ENCODE measurements at regions not wholly inside any gene's neighbourhood (a gene's known extent, or its start where the extent isn't known, plus 50 kb on each side); places are given as distances from the start of the nearest gene placed in this dataset.
"Not testable (repeated sequence)": the region's sequence is repeated elsewhere in the genome, so short reads cannot be mapped to it uniquely, and the experiment has no call there.

DNA sequence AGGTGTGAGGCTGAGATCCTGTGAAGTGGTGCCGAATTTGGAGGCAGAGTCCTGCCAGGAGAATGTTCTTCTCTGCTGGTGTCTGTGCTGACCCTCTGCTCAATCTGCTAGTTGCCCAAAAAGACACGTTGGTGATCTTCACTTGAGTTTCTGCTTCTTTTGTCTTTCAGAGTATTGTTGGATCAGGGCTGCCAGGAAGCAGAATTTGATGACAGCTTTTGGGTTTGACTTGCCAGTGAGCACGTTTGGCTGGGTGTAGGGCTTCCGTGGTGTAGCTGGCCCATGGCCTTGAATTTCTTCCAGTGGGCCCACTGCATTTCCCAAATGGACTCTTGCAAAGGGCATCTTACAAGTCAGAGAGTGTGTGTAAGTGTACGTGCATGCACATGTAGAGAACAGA, 183.9 kb upstream of the IRF2BP2 start:
- DNase-seq (ENCODE audit: low spot score): not testable (repeated sequence)

DNA sequence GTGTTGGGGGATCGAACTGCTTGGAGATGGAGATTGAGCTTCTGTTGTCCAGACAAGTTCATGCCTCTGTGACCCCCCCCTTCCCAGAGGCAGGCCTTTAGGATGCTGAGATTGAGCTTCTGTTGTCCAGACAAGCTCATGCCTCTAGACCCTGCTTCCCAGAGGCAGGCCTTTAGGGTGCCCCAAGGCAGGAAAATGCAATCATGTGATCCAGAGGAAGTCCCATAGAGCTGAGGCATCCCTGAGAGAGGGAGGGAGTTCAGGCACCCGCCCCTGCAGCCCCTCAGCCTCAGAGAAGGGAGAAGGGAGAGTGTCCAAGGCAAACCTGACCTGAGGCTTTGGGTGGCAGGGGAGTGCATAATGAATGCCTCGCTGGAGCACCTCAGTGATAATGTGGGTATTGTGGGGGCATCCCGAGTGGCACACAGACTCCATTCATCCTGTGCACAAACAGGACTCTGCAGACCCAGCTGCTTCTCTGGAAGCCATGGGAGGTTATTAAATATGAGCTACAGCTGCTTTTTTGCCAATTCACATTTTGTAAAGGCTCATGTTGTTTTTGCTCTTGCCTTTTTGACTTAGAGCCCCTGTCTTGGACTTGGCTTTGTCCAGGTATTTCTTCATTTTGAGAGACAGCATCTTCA, 182.4 kb upstream of the IRF2BP2 start:
- DNase-seq (ENCODE audit: low spot score): not testable (repeated sequence)

- DNase-seq (ENCODE audit: low spot score): not testable (repeated sequence)
Observed at GRCh38 chr1:234791615-234792014, 181.6 kb upstream of the IRF2BP2 start.

DNA sequence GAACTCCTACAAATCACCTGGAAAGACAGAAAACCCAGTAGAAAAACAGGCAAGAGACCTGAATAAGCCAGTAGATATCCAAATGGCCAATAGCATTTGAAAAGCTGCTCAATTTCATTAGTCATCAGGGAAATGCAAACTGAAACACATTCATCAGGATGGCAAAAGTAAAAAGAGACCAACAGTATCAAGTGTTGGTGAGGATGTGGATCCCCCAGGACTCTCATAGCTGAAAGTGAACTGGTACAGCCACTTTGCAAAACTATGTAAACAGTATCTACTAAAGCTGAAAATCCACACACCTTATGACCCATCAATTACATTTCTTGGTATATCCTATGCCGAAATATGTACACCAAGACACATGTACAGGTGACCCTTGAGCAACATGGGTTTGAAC, 180.4 kb upstream of the IRF2BP2 start:
- DNase-seq (ENCODE audit: low spot score): not testable (repeated sequence)

- not testable (repeated sequence) for DNase-seq (ENCODE audit: low spot score)
Observed at GRCh38 chr1:234787011-234787584, 177.1 kb upstream of the IRF2BP2 start.

GRCh38 chr1:234785922-234786321, 175.9 kb upstream of the IRF2BP2 start:
- not testable (repeated sequence) for DNase-seq (ENCODE audit: low spot score)

GRCh38 chr1:234785471-234785919, 175.5 kb upstream of the IRF2BP2 start:
- DNase-seq (ENCODE audit: low spot score): not testable (repeated sequence)

DNA sequence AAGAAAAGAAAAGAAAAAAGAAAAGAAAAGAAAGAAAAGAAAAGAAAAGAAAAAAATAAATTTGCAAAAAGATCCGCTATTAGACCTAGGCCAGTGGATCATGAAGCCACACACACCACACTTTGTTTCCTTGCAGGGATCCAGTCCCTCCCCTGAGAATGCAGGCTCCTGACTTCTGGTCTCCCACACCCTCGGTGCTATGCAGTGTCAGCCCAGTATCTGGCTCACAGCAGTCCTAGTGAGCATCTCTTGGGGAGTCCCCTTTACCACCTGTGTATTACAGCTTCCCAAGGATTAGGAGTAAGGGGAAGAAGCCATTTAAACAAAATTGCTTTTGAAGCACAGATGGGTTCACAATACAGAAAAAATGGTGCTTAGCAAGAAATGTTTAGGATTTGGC, 174.1 kb upstream of the IRF2BP2 start:
- not testable (repeated sequence) for DNase-seq (ENCODE audit: low spot score)

DNA sequence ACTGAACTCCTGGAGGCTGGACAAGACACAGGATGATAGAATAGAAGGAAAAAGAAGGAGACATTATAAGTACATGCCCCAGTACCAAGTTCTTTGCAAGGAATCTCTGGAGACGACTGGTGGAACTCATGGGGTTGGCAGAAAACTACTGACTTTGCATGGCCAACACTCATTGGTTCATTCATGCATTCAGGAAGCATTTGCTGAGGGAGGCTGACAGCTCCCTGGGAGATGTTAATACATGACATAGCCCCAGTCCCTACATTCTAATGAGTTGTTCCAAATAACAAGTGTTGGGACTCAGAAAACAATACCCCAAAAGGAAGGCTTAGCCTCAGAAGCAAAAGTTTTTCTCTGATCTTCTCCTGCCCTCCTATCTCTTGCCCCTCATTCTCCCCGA, 172.8 kb upstream of the IRF2BP2 start:
- DNase-seq (ENCODE audit: low spot score): peak; percentile 32

DNA sequence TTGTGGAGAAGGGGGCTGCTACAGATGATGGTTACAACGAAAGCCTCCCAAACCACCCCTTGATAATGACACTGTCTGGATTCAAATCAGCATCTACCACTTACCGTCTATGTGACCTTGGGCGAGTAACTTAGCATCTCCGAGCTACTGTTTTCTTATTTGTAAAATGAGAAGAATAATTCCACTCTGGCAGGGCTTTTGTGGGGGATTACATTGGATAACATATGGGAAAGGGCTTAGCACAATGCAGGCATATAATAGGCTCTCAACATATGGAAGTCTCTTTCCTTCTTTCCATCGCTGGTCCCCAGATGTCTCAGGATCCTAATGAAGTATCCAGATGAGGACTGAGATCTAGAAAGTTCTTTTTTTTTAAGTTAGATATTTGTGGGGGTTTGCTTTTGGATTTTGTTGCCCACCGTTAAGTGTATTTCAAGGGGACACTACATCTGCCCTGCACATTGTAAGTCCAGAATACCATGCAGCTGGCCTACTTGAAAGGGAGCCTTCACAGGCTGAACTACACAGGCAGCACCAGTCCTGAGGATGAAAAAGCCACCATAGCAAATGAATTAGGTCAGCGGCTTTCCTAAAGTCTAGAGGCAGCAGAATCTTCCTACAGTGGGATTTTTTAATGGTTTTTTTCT, 172.2 kb upstream of the IRF2BP2 start:
- DNase-seq (ENCODE audit: low spot score): peak; percentile 31

DNA sequence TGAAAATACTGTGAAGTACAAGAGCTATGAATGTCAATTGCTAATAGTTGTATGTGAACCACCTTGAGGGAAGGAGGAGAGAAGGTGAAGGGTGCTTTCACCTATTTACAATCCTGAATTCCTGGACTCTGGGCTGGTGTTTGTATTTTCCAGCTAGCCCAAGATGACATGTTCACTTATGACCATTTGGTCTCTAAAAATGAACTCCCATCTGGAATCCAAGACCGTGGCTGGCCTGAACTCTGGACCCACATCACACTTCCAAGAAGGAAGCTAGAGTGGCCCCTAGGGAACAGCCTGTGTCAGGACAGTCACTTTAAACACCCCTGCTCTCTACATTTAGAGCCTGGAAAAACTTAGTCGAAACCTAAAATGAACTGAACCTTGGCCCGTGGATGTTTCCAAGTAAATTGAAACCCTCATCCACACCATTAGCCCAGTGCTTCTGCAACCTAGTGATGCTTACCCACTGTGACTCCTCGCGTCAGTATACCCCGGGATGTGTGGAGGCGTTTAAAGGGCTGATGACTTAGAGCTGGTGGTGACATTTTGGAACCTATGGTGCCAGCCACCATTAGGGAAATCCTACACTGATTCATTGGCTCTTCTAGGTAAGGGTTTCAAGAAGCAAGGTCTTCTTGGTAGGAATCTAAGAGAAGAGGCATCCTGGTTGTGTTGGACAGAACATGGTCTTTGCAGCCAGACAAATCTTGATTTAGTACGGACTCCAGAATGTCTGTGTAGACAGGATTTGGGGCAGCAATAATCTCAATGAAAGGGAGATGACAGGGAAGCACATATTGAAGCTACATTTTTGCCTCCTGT, 171.5 kb upstream of the IRF2BP2 start:
- DNase-seq (ENCODE audit: low spot score): no peak

GRCh38 chr1:234780531-234781162, 170.7 kb upstream of the IRF2BP2 start:
- no peak for DNase-seq (ENCODE audit: low spot score)

DNA sequence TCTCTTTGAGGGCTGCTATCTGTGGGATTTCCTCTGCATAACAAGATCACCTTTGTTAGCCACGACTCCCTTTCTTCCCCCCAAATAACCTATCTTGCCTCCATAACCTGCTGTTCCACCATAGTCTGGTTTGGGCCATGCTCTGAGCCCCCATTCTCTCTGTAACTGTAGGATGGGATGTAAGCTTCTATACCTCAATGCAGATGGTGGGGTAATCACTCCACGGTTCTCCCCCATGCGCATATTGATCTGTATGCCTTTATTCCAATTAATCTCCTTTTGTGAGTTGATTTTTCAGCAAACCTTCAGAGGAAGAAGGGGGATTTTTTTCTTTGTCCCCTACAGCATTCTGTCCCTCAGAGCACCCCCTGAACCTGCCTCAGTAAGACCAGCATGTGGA, 170.1 kb upstream of the IRF2BP2 start:
- DNase-seq (ENCODE audit: low spot score): no peak

DNA sequence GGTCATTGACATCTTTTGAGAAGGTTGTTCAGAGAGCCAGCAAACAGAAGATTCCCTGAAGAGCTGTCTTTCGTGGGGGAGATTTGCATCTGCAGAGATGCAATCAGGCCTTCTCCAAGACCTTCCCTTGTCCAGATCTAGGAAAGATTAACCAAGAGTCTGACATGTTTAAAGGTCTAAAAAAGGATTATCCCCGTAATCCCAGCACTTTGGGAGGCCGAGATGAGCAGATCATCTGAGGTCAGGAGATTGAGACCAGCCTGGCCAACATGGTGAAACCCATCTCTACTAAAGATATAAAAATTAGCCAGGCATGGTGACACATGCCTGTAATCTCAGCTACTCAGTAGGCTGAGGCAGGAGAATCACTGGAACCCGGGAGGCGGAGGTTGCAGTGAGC, 169.6 kb upstream of the IRF2BP2 start:
- not testable (repeated sequence) for DNase-seq (ENCODE audit: low spot score)

DNA sequence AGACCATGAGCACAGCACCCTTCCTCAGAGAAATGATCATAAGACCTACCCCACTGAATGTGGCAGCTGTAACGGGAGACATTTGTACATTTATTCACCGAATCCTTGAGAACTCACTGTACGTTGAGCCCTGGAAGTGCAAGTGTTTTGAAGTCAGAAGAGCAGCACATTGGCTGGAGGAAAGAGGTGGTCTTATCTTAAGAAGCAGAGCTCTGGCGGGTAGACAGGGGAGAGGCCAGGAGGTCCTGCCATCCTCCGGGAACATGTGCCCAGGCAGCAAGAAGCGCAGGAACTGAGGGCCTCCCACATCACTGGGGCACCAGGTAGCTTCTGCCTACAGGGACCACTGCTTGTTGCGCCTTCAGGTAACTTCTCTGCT, 169.2 kb upstream of the IRF2BP2 start:
- DNase-seq (ENCODE audit: low spot score): no peak

DNA sequence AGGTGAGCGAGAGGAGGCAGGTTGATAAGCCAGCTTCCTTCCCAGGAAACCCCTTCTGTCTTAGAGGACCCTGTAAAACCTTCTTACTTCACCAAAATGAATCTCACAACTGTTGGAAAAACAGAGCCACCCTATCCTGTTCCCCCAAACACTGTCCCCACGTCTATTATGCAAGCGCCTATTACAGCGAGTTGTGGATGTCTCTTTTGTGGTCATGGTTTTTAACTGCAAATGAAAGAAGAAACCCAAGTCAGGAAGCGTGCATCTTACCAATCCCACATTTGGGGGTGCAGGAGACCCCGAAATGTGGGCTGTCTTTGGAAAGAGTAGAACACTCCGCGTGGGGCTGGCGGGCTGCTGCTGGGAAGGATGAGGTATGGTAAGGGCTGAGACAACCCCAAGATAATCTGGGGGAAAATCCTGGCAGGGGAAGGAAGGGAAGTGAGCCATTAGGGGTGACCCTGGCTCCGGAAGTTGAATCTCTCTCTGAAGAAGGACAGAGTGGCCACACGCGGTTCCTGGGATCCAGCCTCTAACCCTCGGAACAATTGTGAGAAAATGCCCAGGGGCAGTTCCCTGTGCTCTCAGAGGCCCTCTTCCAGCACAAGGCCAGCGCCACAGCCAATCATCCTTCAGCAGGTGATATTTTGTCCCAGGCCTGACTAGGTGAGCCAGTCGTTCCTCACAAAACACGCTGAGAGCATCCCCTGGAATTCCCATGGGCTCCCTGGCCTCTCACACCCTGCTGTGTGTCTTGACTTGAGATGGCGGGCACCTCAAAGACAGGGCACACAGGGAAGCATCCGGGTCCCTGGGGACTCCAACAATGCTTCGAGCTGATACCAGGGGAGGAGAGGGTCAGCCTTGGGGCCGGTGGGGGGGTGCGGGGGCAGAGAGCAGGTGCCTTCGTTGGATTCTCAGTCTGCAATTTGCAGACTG, 168.5 kb upstream of the IRF2BP2 start:
- peak; percentile 9 for DNase-seq (ENCODE audit: low spot score)

DNA sequence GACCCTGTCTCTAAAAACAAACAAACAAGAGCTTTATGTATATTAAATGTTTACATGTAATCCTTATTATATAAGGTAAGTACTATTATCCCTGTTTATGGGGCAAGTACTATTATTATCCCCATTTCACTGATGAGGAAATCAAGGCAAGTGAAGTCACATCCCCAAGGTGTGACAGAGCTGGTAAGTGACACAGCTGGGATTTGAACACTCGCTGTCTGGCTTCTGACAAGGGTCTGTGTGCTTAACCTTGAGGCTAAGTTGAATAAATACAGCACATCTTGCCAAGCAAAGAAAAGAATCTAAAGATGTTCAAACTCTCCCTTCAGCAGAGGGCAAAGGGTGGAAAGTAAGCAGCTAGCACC, 167.9 kb upstream of the IRF2BP2 start:
- DNase-seq (ENCODE audit: low spot score): no peak

- no peak for DNase-seq (ENCODE audit: low spot score)
Observed at GRCh38 chr1:234776876-234777855, 167.2 kb upstream of the IRF2BP2 start.

- DNase-seq (ENCODE audit: low spot score): no peak
Observed at GRCh38 chr1:234776256-234776875, 166.4 kb upstream of the IRF2BP2 start.

Data from AG08395 (cell line).